ENCODE measurements at regions not wholly inside any gene's neighbourhood (a gene's known extent, or its start where the extent isn't known, plus 50 kb on each side); places are given as distances from the start of the nearest gene placed in this dataset.

GRCh38 chr13:54150851-54151250, 1122.2 kb downstream of the OLFM4 start:
- DNase-seq (ENCODE audit: insufficient read length, low spot score) (no peak), FAIRE-seq (no peak)

- DNase-seq (ENCODE audit: insufficient read length, low spot score) (no peak), FAIRE-seq (no peak)
Observed at GRCh38 chr13:54162069-54162468, 1133.5 kb downstream of the OLFM4 start.

GRCh38 chr13:54165581-54166215, 1137.1 kb downstream of the OLFM4 start:
- FAIRE-seq: no peak
- DNase-seq (ENCODE audit: insufficient read length, low spot score): no peak

- no peak for FAIRE-seq
- DNase-seq (ENCODE audit: insufficient read length, low spot score): no peak
Observed at GRCh38 chr13:54173996-54174395, 1145.4 kb downstream of the OLFM4 start.

GRCh38 chr13:54175466-54175865, 1146.9 kb downstream of the OLFM4 start:
- FAIRE-seq (no peak), DNase-seq (ENCODE audit: insufficient read length, low spot score) (no peak)

- FAIRE-seq (no peak), DNase-seq (ENCODE audit: insufficient read length, low spot score) (no peak)
Observed at GRCh38 chr13:54177466-54177865, 1148.9 kb downstream of the OLFM4 start.

- no peak for FAIRE-seq
- no peak for DNase-seq (ENCODE audit: insufficient read length, low spot score)
Observed at GRCh38 chr13:54183166-54183565, 1154.6 kb downstream of the OLFM4 start.

- FAIRE-seq (no peak), DNase-seq (ENCODE audit: insufficient read length, low spot score) (no peak)
Observed at GRCh38 chr13:54183728-54184127, 1155.1 kb downstream of the OLFM4 start.

- DNase-seq (ENCODE audit: insufficient read length, low spot score) (no peak), FAIRE-seq (no peak)
Observed at GRCh38 chr13:54184576-54184975, 1156.0 kb downstream of the OLFM4 start.

GRCh38 chr13:54185101-54185500, 1156.5 kb downstream of the OLFM4 start:
- DNase-seq (ENCODE audit: insufficient read length, low spot score): no peak
- FAIRE-seq: no peak

GRCh38 chr13:54185785-54186184, 1157.2 kb downstream of the OLFM4 start:
- FAIRE-seq (no peak), DNase-seq (ENCODE audit: insufficient read length, low spot score) (no peak)

- DNase-seq (ENCODE audit: insufficient read length, low spot score) (no peak), FAIRE-seq (no peak)
Observed at GRCh38 chr13:54187461-54187860, 1158.8 kb downstream of the OLFM4 start.

- no peak for DNase-seq (ENCODE audit: insufficient read length, low spot score)
- FAIRE-seq: no peak
Observed at GRCh38 chr13:54194233-54195024, 1165.8 kb downstream of the OLFM4 start.

GRCh38 chr13:54196684-54197083, 1168.1 kb downstream of the OLFM4 start:
- DNase-seq (ENCODE audit: insufficient read length, low spot score) (no peak), FAIRE-seq (no peak)

- no peak for FAIRE-seq
Observed at GRCh38 chr13:54198911-54199310, 1170.3 kb downstream of the OLFM4 start.

GRCh38 chr13:54206626-54207025, 1178.0 kb downstream of the OLFM4 start:
- FAIRE-seq (no peak), DNase-seq (ENCODE audit: insufficient read length, low spot score) (no peak)

More at GRCh38 chr13:54198911-54199310, 1170.3 kb downstream of the OLFM4 start:
- DNase-seq (ENCODE audit: insufficient read length, low spot score): no peak

GRCh38 chr13:54210397-54211049, 1181.9 kb downstream of the OLFM4 start:
- no peak for DNase-seq (ENCODE audit: insufficient read length, low spot score)

GRCh38 chr13:54216221-54216620, 1187.6 kb downstream of the OLFM4 start:
- FAIRE-seq: no peak

More at GRCh38 chr13:54210397-54211049, 1181.9 kb downstream of the OLFM4 start:
- no peak for FAIRE-seq

GRCh38 chr13:54226876-54227275, 1198.3 kb downstream of the OLFM4 start:
- FAIRE-seq (no peak), DNase-seq (ENCODE audit: insufficient read length, low spot score) (no peak)

More at GRCh38 chr13:54216221-54216620, 1187.6 kb downstream of the OLFM4 start:
- DNase-seq (ENCODE audit: insufficient read length, low spot score): no peak

- no peak for FAIRE-seq
Observed at GRCh38 chr13:54232700-54233099, 1204.1 kb downstream of the OLFM4 start.

GRCh38 chr13:54234607-54235006, 1206.0 kb downstream of the OLFM4 start:
- no peak for DNase-seq (ENCODE audit: insufficient read length, low spot score)
- FAIRE-seq: no peak

More at GRCh38 chr13:54232700-54233099, 1204.1 kb downstream of the OLFM4 start:
- DNase-seq (ENCODE audit: insufficient read length, low spot score): no peak

- DNase-seq (ENCODE audit: insufficient read length, low spot score) (no peak), FAIRE-seq (no peak)
Observed at GRCh38 chr13:54241719-54242118, 1213.1 kb downstream of the OLFM4 start.

All from GM19239 (cell line).